HG02885 (cell line): ENCODE measurements at regions not wholly inside any gene's neighbourhood (a gene's known extent, or its start where the extent isn't known, plus 50 kb on each side); places are given as distances from the start of the nearest gene placed in this dataset.

Experiments
- ATAC-seq: cut with Tn5 transposase; IDR thresholded peaks from one replicate; pipeline ENCODE4 v1.9.1; 2021; ENCODE audit warnings: mild to moderate bottlenecking; ENCODE audit not compliant: unreplicated experiment, poor library complexity

DNA sequence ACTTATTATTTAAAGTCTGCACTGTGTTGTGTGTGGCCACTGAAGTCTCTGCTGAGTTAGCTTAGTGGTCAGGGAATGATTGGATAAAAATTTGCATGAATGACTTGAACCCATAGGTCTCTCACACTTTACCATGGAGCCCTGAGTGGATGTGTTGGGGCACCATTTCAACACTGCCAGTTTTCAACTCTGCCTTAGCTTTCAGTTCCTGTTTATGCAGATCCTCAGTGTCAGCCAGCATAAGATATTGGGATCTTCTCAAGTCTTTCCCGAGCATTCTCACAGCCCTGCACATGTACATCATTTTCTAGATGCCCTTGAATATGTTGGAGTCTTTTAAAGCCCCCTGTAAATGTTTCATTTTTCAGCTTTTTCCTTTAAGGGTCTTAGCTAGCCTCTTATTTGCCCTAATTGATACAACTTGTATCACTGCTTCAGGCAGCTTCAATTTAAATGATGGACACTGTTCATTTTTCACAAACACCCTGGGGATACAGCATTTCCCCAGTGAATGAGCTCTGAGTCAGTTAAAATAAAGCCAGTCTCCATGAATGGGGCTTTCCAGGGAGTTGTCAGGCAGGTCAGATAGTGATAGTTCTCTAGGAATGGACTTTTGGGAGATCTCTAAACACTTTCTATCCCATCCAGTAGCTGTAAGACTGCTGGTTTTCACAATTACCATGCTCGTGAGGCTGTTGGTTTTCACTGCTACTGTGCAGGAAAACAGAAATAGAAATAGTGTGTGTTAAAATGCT, 211.9 kb upstream of the PAPPA start:
- ATAC-seq, result no peak

DNA sequence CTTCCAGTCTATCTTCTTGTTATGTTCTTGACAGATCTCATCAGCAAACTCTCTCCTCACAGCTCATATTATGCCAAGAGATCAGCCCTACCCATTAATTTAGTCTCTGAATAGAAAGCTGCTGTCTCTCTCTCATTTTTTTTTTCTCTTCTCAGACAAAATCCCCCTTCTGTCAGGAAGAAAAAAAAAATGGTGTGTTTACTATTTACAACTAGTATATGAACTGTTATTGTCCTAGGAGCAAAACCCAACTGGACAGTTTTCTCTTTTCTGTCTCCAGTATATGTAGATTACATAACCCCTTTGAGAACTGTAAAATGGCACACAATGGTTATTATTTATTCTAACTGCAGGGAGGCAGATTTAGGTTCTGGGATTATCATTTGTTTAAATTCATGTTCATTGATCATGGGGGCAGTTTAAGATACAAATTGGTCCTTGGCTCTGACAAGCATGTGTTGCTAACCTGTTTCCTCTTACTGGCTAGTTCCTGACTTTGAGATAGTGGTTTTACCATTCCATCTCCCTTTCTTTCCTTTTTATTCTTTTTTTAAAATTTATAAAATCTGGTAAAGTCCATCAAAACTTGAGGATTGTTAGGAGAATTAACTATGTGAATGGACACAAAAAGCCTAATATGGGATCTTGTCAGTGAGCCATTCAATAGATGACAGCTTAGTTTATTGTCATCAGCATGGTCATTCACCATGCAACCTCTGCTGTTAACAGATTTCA, 210.0 kb upstream of the PAPPA start:
- ATAC-seq, result no peak

GRCh38 chr9:115944166-115944948, 209.2 kb upstream of the PAPPA start:
- ATAC-seq, result no peak

DNA sequence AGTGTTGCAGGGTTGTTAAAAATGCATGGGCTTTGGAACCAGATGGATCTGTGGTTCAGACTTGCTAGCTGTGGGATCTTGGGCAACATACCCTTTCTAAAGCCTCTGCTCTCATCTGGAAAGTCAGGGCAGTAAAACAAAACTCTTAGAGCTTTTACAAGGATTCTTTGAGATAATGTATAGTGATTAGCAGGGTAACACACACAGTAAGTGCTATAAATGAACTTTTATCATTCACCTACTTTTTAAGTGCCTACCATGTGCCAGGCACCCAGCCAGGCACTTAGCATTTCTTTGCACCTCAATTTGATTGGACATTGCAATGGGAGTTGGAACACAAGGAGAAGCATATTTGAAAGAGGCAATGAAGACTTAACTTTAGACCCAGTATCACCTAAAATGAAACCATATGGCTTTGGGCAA, 208.6 kb upstream of the PAPPA start:
- ATAC-seq, result no peak

- no peak for ATAC-seq
These were observed 207.1 kb upstream of the PAPPA start for GRCh38 chr9:115946530-115946929.

- no peak for ATAC-seq
These were observed 201.6 kb upstream of the PAPPA start for GRCh38 chr9:115951977-115952376.

GRCh38 chr9:115952430-115953292, 200.9 kb upstream of the PAPPA start:
- ATAC-seq, result no peak

- ATAC-seq, result no peak
These were observed 197.2 kb upstream of the PAPPA start for GRCh38 chr9:115956371-115956770.

- ATAC-seq, result no peak
These were observed 196.0 kb upstream of the PAPPA start for GRCh38 chr9:115957585-115957984.

DNA sequence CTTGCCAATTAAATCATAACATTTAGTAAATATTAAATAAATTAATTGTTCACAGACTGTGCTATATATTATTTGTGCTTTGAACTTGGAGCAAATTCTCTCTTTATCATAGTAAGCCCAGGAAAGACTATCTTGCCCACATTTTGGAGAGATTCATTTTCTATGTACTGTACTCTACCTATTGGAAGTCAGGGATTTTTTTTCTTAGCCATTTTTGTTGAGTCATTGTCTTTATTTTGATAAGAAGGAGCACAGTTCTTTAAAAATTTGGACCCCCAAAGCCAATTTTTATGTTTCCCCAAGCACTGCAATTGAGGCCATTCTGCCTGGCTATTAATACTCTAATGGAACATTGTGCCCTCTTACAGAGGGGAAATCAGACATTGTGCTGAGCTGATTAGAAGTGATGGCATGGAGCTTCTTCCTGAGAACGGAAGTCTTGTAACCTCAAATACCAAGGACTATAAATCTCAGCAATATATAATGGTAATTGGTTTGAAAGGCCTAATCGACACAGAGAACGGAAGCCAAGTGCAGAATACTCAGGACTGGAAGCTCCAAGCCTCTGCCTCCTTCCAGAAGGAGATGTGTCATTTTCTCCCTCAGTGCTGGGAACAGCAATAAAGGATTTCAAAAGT, 188.8 kb upstream of the PAPPA start:
- no peak for ATAC-seq

- ATAC-seq, result no peak
These were observed 186.9 kb upstream of the PAPPA start for GRCh38 chr9:115966660-115967059.

DNA sequence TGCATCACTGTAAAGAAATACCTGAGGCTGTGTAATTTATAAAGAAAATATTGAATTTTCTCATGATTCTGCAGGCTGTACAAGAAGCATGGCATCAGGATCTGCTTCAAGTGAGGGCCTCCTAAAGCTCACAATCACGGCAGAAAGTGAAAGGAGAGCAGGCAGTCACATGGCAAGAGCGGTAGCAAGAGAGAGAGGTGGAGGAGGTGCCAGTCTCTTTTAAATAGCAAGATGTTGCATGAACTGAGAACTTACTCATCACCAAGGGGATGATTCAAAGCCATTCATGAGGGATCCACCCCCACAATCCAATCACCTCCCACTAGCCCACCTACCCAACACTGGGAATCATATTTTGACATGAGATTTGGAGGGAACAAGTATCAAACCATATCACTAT, 184.5 kb upstream of the PAPPA start:
- ATAC-seq, result no peak

DNA sequence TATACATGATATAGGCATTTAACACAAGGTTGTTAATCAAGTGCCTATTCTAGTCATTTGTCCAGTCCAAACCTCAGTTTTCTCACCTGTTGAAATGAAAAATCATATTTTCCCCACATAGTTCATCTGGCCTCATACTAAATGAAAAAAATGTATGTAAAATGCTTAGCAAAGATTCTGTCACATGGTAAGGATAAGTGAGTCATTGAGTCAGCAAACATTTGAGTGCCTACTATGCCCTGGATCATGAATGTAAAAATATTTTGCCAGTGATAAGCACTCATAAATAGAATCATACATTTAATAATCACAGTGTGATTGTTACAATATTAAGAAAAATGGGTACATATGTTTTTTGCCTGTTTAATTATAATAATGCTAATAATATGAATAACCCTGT, 181.2 kb upstream of the PAPPA start:
- ATAC-seq, result no peak

DNA sequence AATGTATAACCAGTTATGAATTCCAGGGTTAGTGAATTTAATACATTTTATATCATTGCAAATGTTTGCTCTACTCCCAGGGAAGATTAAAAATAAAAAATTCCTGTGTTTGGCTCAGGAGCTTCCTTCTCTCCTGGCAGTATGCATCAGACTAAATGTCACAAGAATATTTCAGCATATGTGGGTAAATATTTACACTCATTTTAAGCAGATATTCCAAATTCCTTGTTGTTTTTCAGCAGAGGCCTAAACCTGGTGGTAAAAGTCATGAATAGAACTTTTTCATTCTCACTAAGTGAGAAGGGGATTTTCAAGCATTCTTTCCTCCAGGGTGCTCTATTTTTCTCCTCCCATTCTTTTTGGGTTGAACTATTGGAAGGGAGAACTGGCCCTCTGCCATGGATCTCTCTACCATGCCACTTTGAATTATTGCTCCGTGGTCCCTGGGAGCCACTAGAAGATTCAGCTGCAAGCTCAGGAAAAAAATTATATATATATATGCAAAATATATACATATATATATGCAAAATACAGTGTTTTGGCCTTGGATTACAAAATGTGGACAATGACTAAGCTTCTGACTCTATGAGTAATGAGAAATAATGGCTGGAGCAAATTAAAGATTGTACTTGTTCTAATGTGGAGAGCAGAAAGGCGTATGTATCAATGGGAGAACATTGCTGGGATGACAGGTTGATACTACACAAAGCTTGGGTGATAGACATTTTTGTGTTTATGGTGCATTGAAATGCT, 180.6 kb upstream of the PAPPA start:
- no peak for ATAC-seq

- ATAC-seq, result no peak
These were observed 176.8 kb upstream of the PAPPA start for GRCh38 chr9:115976781-115977180.

DNA sequence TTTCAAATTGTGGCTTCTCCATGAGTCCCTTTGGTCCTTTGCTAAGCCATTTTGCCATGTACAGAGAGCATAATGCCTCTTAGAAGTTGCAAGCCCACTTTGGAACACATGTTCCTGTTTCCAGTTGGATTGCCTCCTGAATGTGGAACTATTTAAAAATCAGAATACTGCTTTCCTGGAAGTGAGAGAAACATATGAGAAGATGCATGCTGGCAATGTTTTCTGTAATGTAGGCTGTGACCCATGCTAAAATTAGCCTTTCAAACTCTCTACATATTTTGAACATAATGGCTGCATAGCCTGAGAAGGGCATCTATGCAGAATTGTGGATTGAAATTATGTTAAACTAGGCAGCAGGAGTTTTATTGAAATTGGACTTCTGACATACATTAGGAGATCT, 175.5 kb upstream of the PAPPA start:
- no peak for ATAC-seq

GRCh38 chr9:115978659-115979096, 174.9 kb upstream of the PAPPA start:
- no peak for ATAC-seq

- no peak for ATAC-seq
These were observed 173.5 kb upstream of the PAPPA start for GRCh38 chr9:115980054-115980453.

DNA sequence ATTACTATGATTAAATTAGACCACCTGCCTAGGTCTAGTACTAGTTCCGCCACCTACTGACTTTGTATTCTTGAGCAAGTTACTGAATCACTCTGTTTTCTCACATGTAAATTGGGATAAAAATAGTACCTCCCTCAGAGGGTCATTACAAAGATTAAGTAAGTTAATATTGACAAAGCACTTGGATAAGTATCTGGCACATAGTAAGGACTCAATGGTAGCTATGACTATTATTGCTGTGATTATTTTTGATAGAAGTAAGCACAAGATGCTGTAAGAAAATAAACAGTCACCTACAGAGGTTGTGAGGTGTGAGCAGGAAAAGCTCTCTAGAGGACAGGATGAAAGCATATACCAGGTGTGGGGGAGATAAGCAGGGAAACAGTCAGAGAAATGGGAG, 173.1 kb upstream of the PAPPA start:
- no peak for ATAC-seq
